IPS-NIHi7 (cell line): ENCODE measurements at regions not wholly inside any gene's neighbourhood (a gene's known extent, or its start where the extent isn't known, plus 50 kb on each side); places are given as distances from the start of the nearest gene placed in this dataset.
"Not testable (repeated sequence)": the region's sequence is repeated elsewhere in the genome, so short reads cannot be mapped to it uniquely, and the experiment has no call there.

Experiments
- DNase-seq: peaks from one replicate; pipeline ENCODE4 v3.0.0; 2012; ENCODE audit warnings: mixed read lengths; ENCODE audit errors: extremely low spot score

DNA sequence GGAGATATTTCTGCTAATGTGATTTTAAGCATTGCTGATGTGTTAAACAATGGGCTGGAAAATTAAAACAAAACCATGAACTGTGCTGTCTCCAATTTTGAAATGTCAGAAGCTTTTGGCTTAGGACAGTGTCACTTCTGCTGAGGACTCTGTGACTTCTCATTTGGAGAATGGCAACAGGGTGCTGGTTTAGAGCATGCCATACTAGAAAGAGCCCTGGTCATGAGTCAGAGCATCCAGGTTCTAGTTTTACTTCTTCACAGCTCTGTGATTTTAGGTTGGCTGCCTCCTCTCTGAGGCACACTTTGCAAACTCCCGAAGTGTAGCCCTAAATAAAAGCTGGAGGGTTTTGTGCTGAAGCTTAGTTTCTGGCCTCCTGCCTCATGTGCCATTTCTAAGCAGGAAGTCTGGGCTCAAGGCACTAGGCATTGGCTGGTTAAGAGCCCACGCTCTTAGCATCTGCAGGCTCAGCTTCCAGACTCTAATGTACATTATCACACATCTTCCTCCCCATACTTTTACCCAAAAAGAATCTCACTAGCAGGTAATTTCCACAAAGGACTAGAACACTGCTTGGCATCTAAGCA is 193.8 kb downstream of the CNTN3 start:
- no peak for DNase-seq

DNA sequence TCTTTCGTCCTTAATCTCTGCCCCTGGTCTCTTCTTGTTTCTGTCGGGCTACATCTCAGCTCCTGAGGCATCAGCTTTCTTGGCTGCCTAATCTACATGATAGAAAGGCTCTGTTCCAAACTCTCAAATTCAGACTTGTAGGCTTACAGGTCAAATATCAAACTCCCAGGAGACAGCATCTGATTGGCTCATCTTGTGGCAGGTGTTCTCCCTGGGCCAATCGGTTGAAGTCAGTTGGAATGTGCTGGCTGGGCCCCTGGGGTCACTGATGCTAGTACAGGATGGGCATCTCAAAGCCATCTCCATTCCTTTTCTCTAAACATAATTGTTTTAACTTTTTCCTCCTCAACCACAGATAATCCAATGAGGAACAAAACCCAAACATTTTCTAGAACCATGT is 198.7 kb downstream of the CNTN3 start:
- DNase-seq, result peak; percentile 18

DNA sequence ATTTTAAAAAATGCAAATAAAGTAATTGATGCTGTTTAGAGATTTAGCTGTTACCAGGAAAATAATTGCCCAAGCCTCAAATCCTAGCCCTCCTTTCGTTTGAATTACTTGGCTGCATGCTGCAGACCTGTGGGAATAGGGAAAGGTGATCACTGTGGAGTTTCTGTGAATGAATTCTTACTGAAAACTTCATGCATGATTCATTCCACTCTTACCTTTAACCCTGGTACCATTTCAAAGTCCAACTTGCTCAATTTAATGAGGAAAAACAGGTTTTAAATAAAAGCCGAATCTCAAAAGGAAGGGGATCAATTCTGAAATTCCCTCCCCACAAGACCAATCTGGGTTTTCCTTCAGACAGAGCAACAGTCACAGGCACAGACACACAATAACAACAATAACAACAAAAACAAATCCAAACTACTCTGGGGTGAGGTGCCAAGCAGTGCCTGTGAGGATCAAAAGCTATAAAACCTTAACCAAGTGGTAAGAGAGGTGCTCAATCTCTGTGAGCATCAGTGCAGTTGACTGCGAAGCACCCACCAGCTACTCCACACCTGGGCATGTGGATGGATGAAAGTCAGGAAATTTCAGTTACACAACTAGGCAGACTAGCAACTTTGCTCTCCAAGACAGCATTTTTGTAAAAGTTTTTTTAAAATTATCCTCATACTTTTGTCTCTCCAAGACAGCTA is 200.8 kb downstream of the CNTN3 start:
- no peak for DNase-seq

DNA sequence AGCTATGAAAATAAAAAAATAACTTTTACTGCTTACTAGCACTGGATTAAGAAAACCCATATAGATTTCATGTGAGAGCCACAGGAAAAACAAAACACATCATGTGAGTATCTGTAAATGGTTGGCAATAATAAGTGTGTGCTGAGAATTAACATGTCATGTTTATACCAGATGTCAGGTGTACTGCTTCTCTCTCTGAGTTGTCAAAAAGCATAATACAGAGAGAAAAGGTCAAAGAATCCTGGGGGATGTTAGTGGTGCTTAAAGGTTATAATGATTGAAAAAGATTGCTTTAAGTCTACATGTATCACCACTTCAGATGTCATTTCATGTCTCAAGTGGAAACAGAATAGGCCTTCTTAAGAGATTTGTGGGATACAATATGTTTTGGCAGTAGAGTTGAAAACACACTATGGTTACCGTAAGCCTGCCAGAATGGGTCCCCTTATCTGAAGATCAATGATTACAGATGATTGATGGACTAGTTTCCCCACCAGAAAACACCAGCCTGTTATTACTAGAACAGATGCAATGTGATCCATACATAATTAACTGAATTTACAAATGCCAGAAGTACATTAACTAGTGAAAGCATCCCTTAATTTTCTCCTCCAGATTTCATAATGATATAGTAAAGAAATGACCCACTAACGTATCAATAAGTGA is 204.1 kb downstream of the CNTN3 start:
- no peak for DNase-seq

DNA sequence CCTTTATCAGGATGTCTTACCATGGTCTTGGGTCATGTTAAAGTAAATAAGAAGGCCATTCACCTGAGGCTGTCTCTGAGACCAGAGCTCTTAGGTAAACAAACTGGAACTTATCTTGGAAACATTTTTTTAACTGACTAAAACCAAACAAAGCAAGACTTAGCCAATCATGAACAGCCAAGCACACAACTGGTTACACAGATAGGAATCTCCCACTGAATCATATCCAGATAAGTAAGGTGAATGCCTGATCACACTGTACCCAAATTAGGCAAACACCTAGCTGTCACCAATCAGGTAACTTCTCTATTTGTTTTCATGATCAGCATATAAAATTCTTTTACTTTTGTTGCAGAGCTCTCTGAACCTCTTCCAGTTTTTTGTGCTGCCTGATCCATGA is 205.4 kb downstream of the CNTN3 start:
- DNase-seq, result no peak

DNA sequence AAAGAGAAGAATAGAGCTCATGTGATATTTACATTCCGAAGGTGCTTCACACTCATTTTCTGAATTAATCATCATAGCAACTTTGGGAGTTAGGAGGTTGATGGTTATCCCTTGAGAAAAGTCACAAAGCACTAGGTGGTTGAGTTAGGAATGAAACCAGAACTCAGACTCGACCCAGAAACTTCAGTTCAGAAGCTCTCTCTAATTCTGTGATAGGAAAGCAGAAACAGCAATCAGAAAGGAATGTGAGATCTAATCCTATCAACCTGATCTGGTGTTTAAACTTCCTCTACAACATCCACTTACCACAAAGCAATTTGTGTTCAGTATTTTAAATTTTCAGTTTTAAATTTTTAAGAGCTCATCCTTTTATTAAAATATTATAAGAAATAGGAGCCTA is 211.2 kb downstream of the CNTN3 start:
- no peak for DNase-seq

DNA sequence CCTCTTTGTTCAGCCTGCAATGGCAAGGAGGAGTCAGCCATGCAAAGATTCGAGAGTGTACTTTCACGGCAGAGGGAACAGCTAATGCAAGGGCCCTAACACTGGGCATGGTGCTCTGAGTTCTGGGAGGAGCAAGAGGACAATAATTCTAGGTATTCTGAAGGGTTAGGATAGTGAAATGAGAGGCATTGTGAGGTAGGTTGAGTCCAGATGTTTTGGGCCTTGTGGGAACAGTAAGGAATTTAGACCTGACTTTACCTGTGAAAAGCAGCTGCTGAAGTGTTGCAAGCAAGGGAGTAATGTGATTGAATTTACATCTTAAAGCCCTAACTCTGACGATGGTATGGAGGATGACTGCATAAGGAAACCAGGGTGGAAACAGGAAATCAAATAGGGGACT is 211.6 kb downstream of the CNTN3 start:
- no peak for DNase-seq

DNA sequence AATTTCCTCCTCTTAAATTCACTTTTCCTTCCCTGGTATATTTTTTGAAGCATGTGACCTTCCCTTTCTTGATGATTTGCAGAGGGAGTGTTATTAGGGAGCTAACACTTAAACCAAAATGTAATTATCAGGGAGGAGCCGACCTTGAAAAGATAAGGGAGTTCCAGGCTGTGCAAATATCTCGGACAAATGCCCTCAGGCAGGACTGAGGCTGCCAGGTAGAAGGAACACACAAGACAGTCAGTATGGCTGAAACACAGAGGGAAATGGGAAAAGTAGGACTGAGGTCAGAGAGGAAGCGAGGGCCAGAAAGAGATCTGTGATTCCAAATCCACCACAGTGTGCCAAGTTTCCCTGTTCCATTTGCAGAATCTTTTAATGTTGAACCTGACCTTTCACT is 221.0 kb downstream of the CNTN3 start:
- no peak for DNase-seq

DNA sequence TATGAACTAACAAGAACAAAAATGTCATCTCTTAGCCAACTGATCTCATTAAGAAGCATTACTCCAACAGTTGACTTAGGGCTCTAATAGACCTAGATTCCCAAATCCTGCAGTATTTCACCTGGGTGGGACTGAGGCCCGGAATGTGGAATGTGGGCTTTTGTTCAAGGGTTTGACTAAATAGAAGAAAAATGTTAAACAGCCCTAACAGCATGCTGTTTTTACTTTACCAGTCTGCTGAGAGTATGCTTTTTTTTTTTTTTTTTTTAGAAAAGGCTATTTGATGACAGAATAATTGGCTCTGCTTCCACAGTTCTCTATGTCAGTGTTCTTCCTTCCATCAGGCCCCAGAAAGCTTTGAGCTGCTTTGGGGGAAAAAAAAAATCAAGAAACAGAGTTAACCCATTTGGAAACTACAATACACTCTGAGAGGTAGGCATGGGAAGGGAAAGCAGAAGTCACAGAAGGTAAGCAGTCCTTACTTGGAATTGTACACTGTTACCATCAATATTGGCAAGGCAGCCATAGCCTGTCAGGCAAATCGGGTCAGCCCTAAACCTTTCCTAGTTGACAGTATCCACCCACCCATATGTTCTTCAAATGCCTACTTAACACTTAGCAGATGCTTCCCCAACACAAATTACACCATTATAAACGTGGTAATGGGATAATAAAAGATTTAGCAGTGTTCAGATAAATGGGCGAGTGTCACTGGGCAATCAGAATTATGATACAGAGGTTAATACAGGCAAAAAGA is 224.2 kb downstream of the CNTN3 start:
- DNase-seq, result no peak

DNA sequence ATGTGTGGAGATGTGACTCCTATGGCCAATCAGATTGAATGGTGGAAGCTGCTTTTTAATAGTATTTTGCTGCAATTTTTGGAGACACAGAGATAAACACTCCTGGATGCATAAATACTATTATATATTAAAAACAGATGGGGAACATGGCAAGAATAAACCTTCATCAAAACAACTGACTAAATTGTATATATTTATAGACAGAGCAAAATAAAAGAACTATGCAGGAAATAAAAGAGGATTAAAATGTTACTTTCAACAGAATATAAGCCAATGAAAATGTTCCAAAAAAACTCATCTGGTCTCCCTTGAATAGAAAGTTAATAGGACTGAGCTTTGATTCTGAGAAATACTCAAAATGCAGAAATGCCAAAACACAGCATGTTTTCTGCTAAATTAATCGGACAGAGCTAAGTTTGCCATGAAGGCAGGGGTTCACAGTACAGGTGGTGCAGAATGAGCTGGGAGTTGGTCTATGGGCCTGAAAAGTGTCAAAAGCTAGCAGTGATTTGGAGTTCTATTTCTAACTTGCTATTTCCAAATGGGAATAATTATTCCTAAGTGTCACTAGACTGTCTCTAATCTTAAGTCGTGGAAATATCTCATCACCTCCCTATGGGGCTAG is 227.2 kb downstream of the CNTN3 start:
- DNase-seq, result no peak

DNA sequence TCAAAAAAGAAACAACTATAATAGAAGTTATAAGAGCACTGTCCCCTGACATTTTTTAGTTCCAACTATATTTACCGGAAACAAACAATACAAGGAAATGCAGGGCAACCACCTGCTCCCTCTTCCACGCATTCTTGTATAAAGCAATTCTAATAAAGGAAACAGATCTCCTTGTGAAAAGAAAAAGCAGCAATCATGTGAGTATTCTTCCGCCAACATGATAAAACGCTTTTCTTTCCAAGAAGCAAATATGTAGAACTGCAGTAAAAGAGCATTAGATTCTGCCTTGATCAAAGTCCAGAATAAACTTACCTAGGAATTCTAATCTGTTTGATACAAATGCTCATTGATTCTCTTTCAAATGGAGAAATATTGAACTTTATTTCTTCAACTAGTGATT is 230.3 kb downstream of the CNTN3 start:
- no peak for DNase-seq

DNA sequence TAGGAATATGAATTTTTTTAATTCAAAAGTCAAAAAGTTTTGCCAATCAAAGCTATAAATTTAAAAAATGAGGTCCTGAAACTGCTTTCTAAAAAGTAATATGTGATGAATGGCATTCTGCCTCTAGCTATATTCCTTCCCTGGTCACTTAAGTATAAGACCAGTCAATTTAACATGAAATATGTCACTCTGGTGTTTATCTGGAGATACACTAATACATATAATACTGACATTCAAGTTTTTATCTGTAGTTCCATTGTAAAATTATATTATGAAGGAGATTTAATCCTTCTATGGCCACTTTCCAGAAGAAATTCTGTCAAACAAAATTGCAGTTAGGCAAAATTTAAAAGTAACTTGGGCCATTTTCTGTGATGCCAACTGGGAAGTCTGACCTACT is 236.8 kb downstream of the CNTN3 start:
- DNase-seq, result no peak

DNA sequence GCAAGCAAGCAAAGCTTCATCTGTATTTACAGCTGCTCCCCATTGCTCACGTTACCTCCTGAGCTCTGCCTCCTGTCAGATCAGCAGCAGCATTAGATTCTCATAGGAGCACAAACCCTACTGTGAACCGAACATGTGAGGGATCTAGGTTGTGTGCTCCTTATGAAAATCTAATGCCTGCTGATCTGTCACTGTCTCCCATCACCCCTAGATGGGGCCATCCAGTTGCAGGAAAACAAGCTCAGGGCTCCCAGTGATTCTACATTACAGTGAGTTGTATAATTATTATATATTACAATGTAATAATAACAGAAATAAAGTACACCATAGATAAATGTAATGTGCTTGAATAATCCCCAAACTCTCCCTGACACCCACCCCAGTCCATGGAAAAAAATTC is 238.1 kb downstream of the CNTN3 start:
- DNase-seq, result not testable (repeated sequence)

DNA sequence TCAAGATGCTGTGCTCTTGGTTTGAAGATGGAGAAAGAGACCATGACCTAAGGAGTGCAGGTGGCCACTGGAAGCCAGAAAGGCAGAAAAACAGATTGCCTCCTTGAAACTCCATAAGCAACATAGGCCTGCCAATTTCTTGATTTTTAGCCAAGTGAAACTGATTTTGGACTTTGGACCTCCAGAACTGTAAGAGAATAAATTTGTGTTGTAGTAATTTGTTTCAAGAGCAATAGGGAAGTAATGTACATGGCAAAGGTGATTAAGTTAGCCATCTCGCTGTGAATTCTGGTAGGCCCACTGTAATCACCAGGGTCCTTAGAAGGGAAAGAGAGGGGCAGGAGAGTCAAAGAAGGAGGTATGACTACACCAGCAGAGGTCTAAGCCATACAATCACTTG is 238.8 kb downstream of the CNTN3 start:
- no peak for DNase-seq

DNA sequence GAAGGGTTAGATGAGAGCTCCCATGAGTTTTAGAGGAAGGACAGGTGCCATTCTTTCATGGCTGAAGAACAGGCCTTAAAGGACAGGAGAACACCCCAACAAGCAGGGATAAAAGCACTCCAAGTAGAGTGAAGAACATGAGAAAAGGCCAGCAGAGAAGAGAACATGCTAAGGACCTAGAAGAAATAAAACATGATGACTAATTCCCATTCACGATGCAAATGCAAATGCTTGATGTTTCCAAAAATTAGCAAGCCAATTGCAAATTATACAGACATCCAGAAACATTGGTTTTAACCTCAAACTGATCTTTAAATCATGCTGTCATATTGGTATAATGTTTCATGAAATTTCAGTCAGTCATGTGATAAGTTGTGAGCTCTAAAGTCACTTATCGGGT is 241.7 kb downstream of the CNTN3 start:
- no peak for DNase-seq

DNA sequence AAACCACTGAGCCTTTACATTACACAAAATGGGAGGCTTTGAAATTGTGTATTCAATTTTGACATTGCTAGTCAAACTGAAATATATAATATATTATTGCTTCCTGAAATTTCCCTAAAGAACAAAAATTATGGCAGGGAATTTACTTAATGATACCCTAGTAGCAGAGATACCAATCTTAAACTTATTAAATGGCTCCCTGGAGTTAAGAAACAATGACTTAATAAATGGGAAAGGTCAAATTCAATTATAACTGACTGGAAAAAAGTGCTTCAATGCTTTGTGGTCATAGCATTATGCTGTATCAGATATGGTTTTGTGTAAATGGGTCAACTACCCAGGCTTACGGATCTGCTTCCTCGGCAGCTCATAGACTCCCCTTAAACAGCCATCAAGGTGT is 244.1 kb downstream of the CNTN3 start:
- no peak for DNase-seq

DNA sequence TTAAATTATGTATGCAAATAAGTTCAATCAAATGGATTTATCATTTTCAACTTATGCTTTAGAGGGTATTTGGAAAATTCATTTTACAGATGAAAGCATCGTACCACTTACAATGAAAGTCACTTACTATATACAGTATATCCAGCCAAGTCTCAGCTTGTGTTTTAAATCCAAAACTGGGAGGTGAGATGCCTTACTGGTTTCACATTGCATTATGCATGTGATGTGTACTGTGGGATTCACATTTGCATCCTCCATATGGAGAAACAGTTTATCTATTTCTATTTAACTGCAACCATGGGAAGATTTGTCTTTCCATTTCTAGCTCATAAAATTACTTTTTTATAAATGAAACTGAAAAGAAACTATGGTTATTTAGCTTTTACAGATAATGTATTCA is 248.1 kb downstream of the CNTN3 start:
- DNase-seq, result no peak

DNA sequence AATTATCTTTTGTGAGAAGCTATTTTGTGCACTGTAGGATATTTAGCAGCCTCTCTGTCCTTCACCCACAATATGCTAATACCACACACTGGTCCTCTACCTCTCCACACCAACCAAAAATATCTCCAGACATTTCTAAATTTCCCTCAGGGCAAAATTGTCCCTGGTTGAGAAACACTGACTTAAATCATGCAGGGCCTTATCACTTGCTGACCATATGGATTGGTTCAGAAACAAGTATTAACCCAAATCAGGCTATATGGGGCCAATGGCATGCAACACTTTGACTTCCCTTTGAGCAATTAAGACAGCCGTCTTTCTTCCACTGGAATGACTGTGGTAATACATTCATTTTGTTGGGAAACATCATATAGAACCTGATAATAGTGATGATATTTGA is 251.1 kb downstream of the CNTN3 start:
- DNase-seq, result no peak

DNA sequence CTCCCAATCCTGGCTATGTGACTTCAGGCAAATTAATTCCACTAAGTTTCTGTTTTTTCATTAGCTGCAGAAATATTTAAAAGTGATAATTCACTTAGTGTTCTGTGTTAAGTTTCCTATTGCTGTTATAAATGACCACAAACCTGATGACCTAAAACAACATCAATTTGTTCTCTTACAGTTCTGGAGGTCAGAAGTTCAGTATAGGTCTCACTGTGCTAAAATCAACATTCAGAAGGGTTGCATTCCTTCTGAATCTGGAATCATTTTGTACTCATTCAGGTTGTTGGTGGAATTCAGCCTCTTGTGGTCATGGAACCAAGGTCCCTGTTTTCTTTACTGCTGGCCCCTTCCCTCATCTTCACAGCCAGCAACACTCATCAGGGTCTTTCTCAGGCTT is 254.1 kb downstream of the CNTN3 start:
- DNase-seq, result no peak

DNA sequence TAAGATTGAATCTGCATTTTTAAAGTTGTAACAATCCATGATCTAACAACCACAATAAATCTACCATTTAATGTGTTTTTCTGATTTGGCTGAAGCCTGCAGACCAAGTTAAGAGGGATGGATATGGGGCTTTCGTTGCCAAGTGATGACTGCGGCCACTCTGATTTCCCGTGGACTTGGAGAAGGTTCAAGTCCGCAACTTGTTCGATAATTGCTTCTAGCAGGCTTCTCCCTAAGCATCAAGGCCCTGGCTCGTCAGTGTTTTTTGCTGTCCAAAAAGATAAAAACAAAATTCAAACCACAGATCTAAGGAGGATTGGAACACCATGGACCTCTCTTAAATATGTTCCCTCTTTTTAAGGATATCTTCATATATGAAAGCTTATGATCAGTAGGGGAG is 256.6 kb downstream of the CNTN3 start:
- no peak for DNase-seq

DNA sequence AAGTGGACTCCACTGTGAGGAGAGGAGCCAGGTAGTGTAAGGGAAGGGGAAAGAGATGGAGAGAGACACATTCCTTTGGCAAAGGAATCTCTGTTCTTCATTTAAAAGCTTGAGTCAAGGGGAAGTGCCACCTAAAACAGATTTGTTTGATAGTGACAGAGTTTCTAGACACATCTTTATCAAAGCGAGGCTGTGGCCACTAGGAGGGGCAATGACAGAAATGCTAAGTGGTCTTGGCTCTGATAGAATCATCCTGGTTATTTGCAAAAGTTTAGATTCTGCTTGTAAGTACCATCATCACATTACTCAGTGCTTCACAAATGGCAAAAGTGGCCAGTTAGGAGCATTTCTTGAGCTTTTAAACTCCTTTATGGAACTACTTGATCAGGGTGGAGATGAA is 261.4 kb downstream of the CNTN3 start:
- DNase-seq, result peak; percentile 20

DNA sequence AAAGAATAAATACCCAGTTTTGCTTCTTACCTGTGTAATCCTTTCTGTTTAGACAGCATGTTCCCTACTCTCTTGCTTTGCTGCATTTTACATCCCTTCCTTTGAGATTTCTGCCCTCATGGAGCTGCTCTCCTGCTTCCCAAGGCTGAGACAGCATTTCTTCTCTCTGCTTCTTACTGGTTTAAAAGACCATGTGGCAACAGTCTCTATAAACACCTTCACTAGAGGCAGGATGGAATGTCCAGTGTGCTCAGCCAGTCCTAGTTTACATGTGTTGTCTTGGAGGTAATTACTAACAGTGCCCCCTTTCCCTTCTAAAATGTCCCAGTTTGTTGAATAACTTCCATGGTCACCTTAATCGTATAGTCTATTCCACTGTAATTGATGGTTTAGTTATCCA is 262.3 kb downstream of the CNTN3 start:
- no peak for DNase-seq
